HCT116 (cell line): ENCODE measurements at regions not wholly inside any gene's neighbourhood (a gene's known extent, or its start where the extent isn't known, plus 50 kb on each side); places are given as distances from the start of the nearest gene placed in this dataset.

Experiments used
- ATAC-seq: fragments of 200-7000 bp; cut with Tn5 transposase; 2 replicates; pipeline ENCODE4 v1.9.1; 2020; ENCODE audit warnings: mild to moderate bottlenecking, moderate library complexity
- BruUV-seq: library from RNA; stranded (reverse); fragments of 400-500 nt; replicated peaks from 2 replicates; lab custom pipeline; 2021; lab: Mats Ljungman, UMichigan
- CTCF ChIA-PET: fragments of 300-600 bp; sonication (Branson Sonifier 250); formaldehyde crosslinking; loops from one replicate; lab custom pipeline; 2021; ENCODE audit warnings: antibody characterized with exemption; lab: Charles Lee
- POLR2A ChIA-PET: fragments of 300-600, 350-600 bp; sonication (Branson Sonifier 250); formaldehyde crosslinking; loops from one replicate; lab custom pipeline; 2021; ENCODE audit warnings: antibody characterized with exemption; lab: Charles Lee
- RAD21 ChIA-PET, 2 experiments: fragments of 300-600 bp; sonication (Branson Sonifier 250); formaldehyde crosslinking; loops; one replicate each; lab custom pipeline; 2023; ENCODE audit warnings: low total read pairs in 2 of 2; ENCODE audit not compliant: uncharacterized antibody in 2 of 2, unreplicated experiment in 2 of 2, low non-redundant PET in 1 of 2; lab: Charles Lee
- DNase-seq: peaks from one replicate; pipeline ENCODE4 v3.0.0-alpha.2; 2010; ENCODE audit warnings: low read depth, low spot score
- H2AFZ ChIP-seq: fragments of 200-600 bp; shearing (Covaris generic), sonication (generic); 2 replicates; pipeline ENCODE4 v1.6.1; 2017; ENCODE audit warnings: low read depth, mixed run types, mixed read lengths, antibody characterized with exemption, low read length; ENCODE audit not compliant: poor library complexity, severe bottlenecking
- H3K27ac ChIP-seq: 2 replicates; pipeline ENCODE4 v1.5.1; 2012; ENCODE audit warnings: low read depth, low read length
- H3K27me3 ChIP-seq: fragments of 200-600 bp; sonication (generic); 2 replicates; pipeline ENCODE4 v1.6.1; 2016; ENCODE audit warnings: mixed run types, low read length, mixed read lengths; ENCODE audit not compliant: insufficient read depth
- H3K36me3 ChIP-seq, 2 experiments: fragments of 200-500 bp in 1 of 2; fragments of 200-600 bp in 1 of 2; sonication (Bioruptor generic) in 1 of 2; sonication (generic) in 1 of 2; 2 replicates each; pipeline versions ENCODE4 v1.5.1 to v1.6.1; 2014 to 2016; ENCODE audit warnings: low read length in 2 of 2, inconsistent platforms in 1 of 2, mixed read lengths in 1 of 2, mixed run types in 1 of 2; ENCODE audit not compliant: insufficient read depth in 2 of 2, control insufficient read depth in 1 of 2
- H3K4me1 ChIP-seq, 2 experiments: fragments of 200-600 bp in 1 of 2; sonication (generic) in 1 of 2; 2 replicates each; pipeline versions ENCODE4 v1.5.1 to v1.6.1; 2012 to 2017; ENCODE audit warnings: low read length in 2 of 2, inconsistent platforms in 1 of 2, mild to moderate bottlenecking in 1 of 2, mixed read lengths in 1 of 2, mixed run types in 1 of 2, moderate library complexity in 1 of 2; ENCODE audit not compliant: insufficient read depth in 2 of 2, control insufficient read depth in 1 of 2
- H3K4me2 ChIP-seq: fragments of 200-600 bp; sonication (generic); 2 replicates; pipeline ENCODE4 v1.6.1; 2017; ENCODE audit warnings: mixed run types, low read length, mixed read lengths
- H3K4me3 ChIP-seq, 2 experiments: fragments of 200-600 bp in 1 of 2; sonication (generic) in 1 of 2; replicated peaks in 1 of 2; 2 replicates each; pipeline ENCODE4 v1.5.1; 2011 to 2016; ENCODE audit warnings: low read length in 2 of 2, control low read depth in 1 of 2, low read depth in 1 of 2, mild to moderate bottlenecking in 1 of 2, mixed read lengths in 1 of 2, mixed run types in 1 of 2
- H3K79me2 ChIP-seq: fragments of 200-600 bp; sonication (generic); 2 replicates; pipeline ENCODE4 v1.6.1; 2017; ENCODE audit warnings: mild to moderate bottlenecking, mixed run types, low read length, moderate library complexity, mixed read lengths; ENCODE audit not compliant: insufficient read depth
- H3K9ac ChIP-seq: fragments of 200-600 bp; sonication (generic); 2 replicates; pipeline ENCODE4 v1.6.1; 2016; ENCODE audit warnings: low read length, mixed read lengths
- H3K9me2 ChIP-seq: fragments of 200-600 bp; sonication (generic), shearing (Covaris generic); 2 replicates; pipeline ENCODE4 v1.6.1; 2017; ENCODE audit warnings: mixed run types, mild to moderate bottlenecking, moderate library complexity; ENCODE audit not compliant: insufficient read depth
- H3K9me3 ChIP-seq, 2 experiments: fragments of 200-500 bp in 1 of 2; fragments of 200-600 bp in 1 of 2; sonication (Bioruptor generic) in 1 of 2; sonication (generic) in 1 of 2; 2 replicates each; pipeline ENCODE4 v1.6.1; 2014 to 2017; ENCODE audit warnings: low read length in 2 of 2, mixed read lengths in 2 of 2, inconsistent platforms in 1 of 2, low read depth in 1 of 2, mild to moderate bottlenecking in 1 of 2, mixed run types in 1 of 2, moderate library complexity in 1 of 2; ENCODE audit not compliant: control insufficient read depth in 1 of 2, insufficient read depth in 1 of 2
- H4K20me1 ChIP-seq: fragments of 200-600 bp; sonication (generic), shearing (Covaris generic); 2 replicates; pipeline ENCODE4 v1.6.1; 2017; ENCODE audit warnings: mixed run types, mild to moderate bottlenecking, moderate library complexity; ENCODE audit not compliant: insufficient read depth
- CTCF ChIP-seq, 3 experiments: fragments of 200-600 bp in 1 of 3; sonication (generic) in 1 of 3; IDR thresholded peaks in 2 of 3; conservative IDR thresholded peaks in 1 of 3; 2 replicates each; pipeline ENCODE4 v1.5.1; 2012 to 2017; ENCODE audit warnings: low read depth in 2 of 3, low read length in 2 of 3, antibody characterized with exemption in 1 of 3, borderline replicate concordance in 1 of 3, control low read depth in 1 of 3, mild to moderate bottlenecking in 1 of 3, mixed read lengths in 1 of 3, mixed run types in 1 of 3, moderate library complexity in 1 of 3; ENCODE audit not compliant: insufficient read depth in 1 of 3
- EGR1 ChIP-seq: IDR thresholded peaks from 2 replicates; pipeline ENCODE4 v1.6.1; 2012; ENCODE audit warnings: low read depth
- JUND ChIP-seq: IDR thresholded peaks from 2 replicates; pipeline ENCODE4 v1.6.1; 2012
- SRF ChIP-seq: IDR thresholded peaks from 2 replicates; pipeline ENCODE4 v1.6.1; 2012; ENCODE audit warnings: low read depth
- ZFX ChIP-seq: fragments of 450-650 bp; IDR thresholded peaks from 2 replicates; pipeline ENCODE4 v1.6.1; 2017
- intact Hi-C: fragments of 100-400 bp; cut with micrococcal nuclease; formaldehyde crosslinking; loops from 2 replicates; pipeline ENCODE4 v1.10.0; 2022

- Histone ChIP-seq H2AFZ (no peak overlapping the region), H3K4me2 (no peak overlapping the region), H3K4me3 (no peak overlapping the region), H3K9me3 (no peaks in the 10 kb centered on the region), H4K20me1 (no peaks in the 10 kb centered on the region), H3K9me2 (no peaks in the 10 kb centered on the region), H3K27ac (no peak overlapping the region), H3K9ac (no peak overlapping the region), H3K79me2 (no peaks in the 10 kb centered on the region), H3K4me1 (no peaks in the 10 kb centered on the region), H3K27me3 (peaks cover 52% of the 10 kb centered on the region), H3K36me3 (no peaks in the 10 kb centered on the region)
- ATAC-seq, result no peak
- ChIA-PET RAD21 (interaction anchor here in 1 of 2 experiments (0.7 kb wide), 1 partner anchor 178 kb away, joined by 3 read pairs; no protein-coding TSS in a partner anchor), POLR2A (no interaction called here), CTCF (no interaction called here)
- intact Hi-C loops, result no loop called here
- DNase-seq, result no peak
- TF ChIP-seq JUND (no peak), CTCF (IDR thresholded peaks at IDR 0.05 in 2 of 3, conservative IDR thresholded peaks at IDR 0.05 in 1 of 3; ENCODE audit: borderline replicate concordance in 1 of 3, insufficient read depth in 1 of 3, low read depth in 2 of 3, low read length in 2 of 3) (no peak), ZFX (no peak), EGR1 (no peak)
- BruUV-seq, result no TSS peak
Measured at GRCh38 chr16:86789621-86790051, 211.3 kb downstream of the FOXL1 start.

GRCh38 chr16:86791287-86792035, 213.1 kb downstream of the FOXL1 start:
- TF ChIP-seq SRF, result no peak
- intact Hi-C loops, result no loop called here
- RAD21 ChIA-PET, result no interaction called here
- no peaks in the 10 kb centered on the region for H3K9me2 ChIP-seq
- H3K4me3 ChIP-seq, result no peak overlapping the region
- H3K36me3 ChIP-seq, result no peaks in the 10 kb centered on the region
- no peaks in the 10 kb centered on the region for H4K20me1 ChIP-seq
- no peak for ATAC-seq
- H3K79me2 ChIP-seq, result no peaks in the 10 kb centered on the region
- peaks cover 48% of the 10 kb centered on the region for H3K27me3 ChIP-seq
- H3K4me2 ChIP-seq, result no peak overlapping the region
- no peak overlapping the region for H3K9ac ChIP-seq
- H3K27ac ChIP-seq, result no peak overlapping the region
- H3K9me3 ChIP-seq, result no peaks in the 10 kb centered on the region
- BruUV-seq, result no TSS peak
- no peak for DNase-seq
- no peaks in the 10 kb centered on the region for H3K4me1 ChIP-seq
- H2AFZ ChIP-seq, result no peak overlapping the region
- POLR2A ChIA-PET, result no interaction called here
- CTCF ChIA-PET, result interaction anchor here (1.5 kb wide), 1 partner anchor 83 kb away, joined by 4 read pairs; no protein-coding TSS in a partner anchor
